Prostate gland (tissue), 2 donors: ENCODE measurements at regions not wholly inside any gene's neighbourhood (a gene's known extent, or its start where the extent isn't known, plus 50 kb on each side); places are given as distances from the start of the nearest gene placed in this dataset.

Experiments used
- CTCF ChIP-seq, 4 experiments: fragments of 200-600 bp in 2 of 4; fragments of 450-650 bp in 2 of 4; sonication (generic) in 2 of 4; IDR thresholded peaks; 1 replicate in 3 of 4; 2 replicates in 1 of 4; pipeline ENCODE4 v1.5.1; 2016 to 2019; ENCODE audit warnings: antibody characterized with exemption in 4 of 4, mild to moderate bottlenecking in 2 of 4, moderate library complexity in 2 of 4
- POLR2A ChIP-seq: fragments of 450-650 bp; IDR thresholded peaks from one replicate; pipeline ENCODE4 v1.6.1; 2016; ENCODE audit warnings: antibody characterized with exemption, mild to moderate bottlenecking

DNA sequence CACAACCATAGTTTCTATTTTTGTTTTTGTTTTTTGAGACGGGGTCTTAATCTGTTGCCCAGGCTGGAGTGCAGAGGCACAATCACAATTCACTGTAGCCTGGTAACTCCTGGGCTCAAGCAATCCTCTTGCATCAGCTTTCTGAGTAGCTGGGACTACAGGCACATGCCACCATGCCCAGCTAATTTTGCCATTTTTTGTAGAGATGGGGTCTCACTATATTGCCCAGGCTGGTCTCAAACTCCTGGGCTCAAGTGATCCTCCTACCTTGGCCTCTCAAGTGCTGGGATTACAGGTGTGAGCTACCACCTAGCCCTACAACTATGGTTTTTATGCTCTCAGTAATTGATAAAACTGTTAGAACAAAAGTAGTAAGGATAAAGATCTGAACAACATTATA is 147.5 kb upstream of the SHB start:
- TF ChIP-seq CTCF (IDR thresholded peaks at IDR 0.05): no peak
- TF ChIP-seq POLR2A: no peak
